ENCODE measurements at regions not wholly inside any gene's neighbourhood (a gene's known extent, or its start where the extent isn't known, plus 50 kb on each side); places are given as distances from the start of the nearest gene placed in this dataset.
A peak's percentile ranks its signal among the peaks of the same experiment; 100 is the strongest.
"Not testable (repeated sequence)": the region's sequence is repeated elsewhere in the genome, so short reads cannot be mapped to it uniquely, and the experiment has no call there.

- Mint-ChIP-seq H3K4me1 (ENCODE audit: low read depth) (peaks cover 70% of the 10 kb centered on the region), H3K4me3 (no peak overlapping the region), H3K36me3 (peaks cover 6% of the 10 kb centered on the region), H3K9me3 (ENCODE audit: low read depth) (no peaks in the 10 kb centered on the region), H3K27ac (peak overlapping the region; percentile 99), H3K27me3 (no peaks in the 10 kb centered on the region)
Observed at GRCh38 chr14:89509891-89510290, 92.9 kb upstream of the FOXN3 start.

GRCh38 chr14:89508863-89509262, 91.8 kb upstream of the FOXN3 start:
- Mint-ChIP-seq H3K9me3 (ENCODE audit: low read depth) (no peaks in the 10 kb centered on the region), H3K4me1 (ENCODE audit: low read depth) (peaks cover 71% of the 10 kb centered on the region), H3K4me3 (no peak overlapping the region), H3K27ac (peak overlapping the region; percentile 99), H3K36me3 (peaks cover 7% of the 10 kb centered on the region), H3K27me3 (no peaks in the 10 kb centered on the region)

GRCh38 chr14:89507926-89508460, 91.0 kb upstream of the FOXN3 start:
- peaks cover 74% of the 10 kb centered on the region for H3K4me1 Mint-ChIP-seq (ENCODE audit: low read depth)
- no peaks in the 10 kb centered on the region for H3K27me3 Mint-ChIP-seq
- no peaks in the 10 kb centered on the region for H3K9me3 Mint-ChIP-seq (ENCODE audit: low read depth)
- H3K27ac Mint-ChIP-seq, result peak overlapping the region; percentile 36
- no peak overlapping the region for H3K4me3 Mint-ChIP-seq
- H3K36me3 Mint-ChIP-seq, result peaks cover 7% of the 10 kb centered on the region

- H3K4me1 Mint-ChIP-seq (ENCODE audit: low read depth), result peaks cover 76% of the 10 kb centered on the region
- peaks cover 8% of the 10 kb centered on the region for H3K36me3 Mint-ChIP-seq
- H3K9me3 Mint-ChIP-seq (ENCODE audit: low read depth), result no peaks in the 10 kb centered on the region
- H3K4me3 Mint-ChIP-seq, result peak overlapping the region; percentile 17
- no peaks in the 10 kb centered on the region for H3K27me3 Mint-ChIP-seq
- H3K27ac Mint-ChIP-seq, result peak overlapping the region; percentile 36
Observed at GRCh38 chr14:89507521-89507920, 90.5 kb upstream of the FOXN3 start.

GRCh38 chr14:89506891-89507452, 89.9 kb upstream of the FOXN3 start:
- H3K27me3 Mint-ChIP-seq; H3K4me3 Mint-ChIP-seq; H3K36me3 Mint-ChIP-seq; H3K9me3 Mint-ChIP-seq (ENCODE audit: low read depth): not testable (repeated sequence)
- Mint-ChIP-seq H3K27ac (peak overlapping the region; percentile 28), H3K4me1 (ENCODE audit: low read depth) (peaks cover 71% of the 10 kb centered on the region)

GRCh38 chr14:89504602-89505313, 87.7 kb upstream of the FOXN3 start:
- Mint-ChIP-seq H3K36me3 (peaks cover 11% of the 10 kb centered on the region), H3K27ac (no peak overlapping the region), H3K9me3 (ENCODE audit: low read depth) (no peaks in the 10 kb centered on the region), H3K4me3 (no peak overlapping the region), H3K4me1 (ENCODE audit: low read depth) (peaks cover 51% of the 10 kb centered on the region), H3K27me3 (no peaks in the 10 kb centered on the region)

- Mint-ChIP-seq H3K9me3 (ENCODE audit: low read depth) (no peaks in the 10 kb centered on the region), H3K4me3 (no peak overlapping the region), H3K27me3 (no peaks in the 10 kb centered on the region), H3K27ac (no peak overlapping the region), H3K36me3 (peaks cover 11% of the 10 kb centered on the region), H3K4me1 (ENCODE audit: low read depth) (peaks cover 47% of the 10 kb centered on the region)
Observed at GRCh38 chr14:89504091-89504490, 87.1 kb upstream of the FOXN3 start.

GRCh38 chr14:89503431-89503996, 86.5 kb upstream of the FOXN3 start:
- Mint-ChIP-seq H3K4me3 (no peak overlapping the region), H3K36me3 (peaks cover 11% of the 10 kb centered on the region), H3K27me3 (no peaks in the 10 kb centered on the region), H3K4me1 (ENCODE audit: low read depth) (peaks cover 41% of the 10 kb centered on the region), H3K9me3 (ENCODE audit: low read depth) (no peaks in the 10 kb centered on the region), H3K27ac (no peak overlapping the region)

GRCh38 chr14:89502966-89503365, 85.9 kb upstream of the FOXN3 start:
- Mint-ChIP-seq H3K4me3 (no peak overlapping the region), H3K4me1 (ENCODE audit: low read depth) (peaks cover 36% of the 10 kb centered on the region), H3K9me3 (ENCODE audit: low read depth) (no peaks in the 10 kb centered on the region), H3K36me3 (peaks cover 11% of the 10 kb centered on the region), H3K27ac (no peak overlapping the region), H3K27me3 (no peaks in the 10 kb centered on the region)

GRCh38 chr14:89501381-89501780, 84.3 kb upstream of the FOXN3 start:
- Mint-ChIP-seq H3K27me3 (no peaks in the 10 kb centered on the region), H3K36me3 (peaks cover 11% of the 10 kb centered on the region), H3K4me3 (no peak overlapping the region), H3K9me3 (ENCODE audit: low read depth) (no peaks in the 10 kb centered on the region), H3K4me1 (ENCODE audit: low read depth) (peaks cover 28% of the 10 kb centered on the region), H3K27ac (no peak overlapping the region)

- H3K4me3 Mint-ChIP-seq, result no peak overlapping the region
- no peaks in the 10 kb centered on the region for H3K9me3 Mint-ChIP-seq (ENCODE audit: low read depth)
- peaks cover 11% of the 10 kb centered on the region for H3K36me3 Mint-ChIP-seq
- H3K27ac Mint-ChIP-seq, result no peak overlapping the region
- no peaks in the 10 kb centered on the region for H3K27me3 Mint-ChIP-seq
- peaks cover 32% of the 10 kb centered on the region for H3K4me1 Mint-ChIP-seq (ENCODE audit: low read depth)
Observed at GRCh38 chr14:89500303-89500702, 83.3 kb upstream of the FOXN3 start.

GRCh38 chr14:89498878-89499277, 81.8 kb upstream of the FOXN3 start:
- H3K27me3 Mint-ChIP-seq, result no peaks in the 10 kb centered on the region
- H3K4me1 Mint-ChIP-seq (ENCODE audit: low read depth), result peaks cover 34% of the 10 kb centered on the region
- no peaks in the 10 kb centered on the region for H3K9me3 Mint-ChIP-seq (ENCODE audit: low read depth)
- no peak overlapping the region for H3K27ac Mint-ChIP-seq
- H3K36me3 Mint-ChIP-seq, result peaks cover 10% of the 10 kb centered on the region
- H3K4me3 Mint-ChIP-seq, result no peak overlapping the region

- Mint-ChIP-seq H3K27ac (no peak overlapping the region), H3K36me3 (peaks cover 7% of the 10 kb centered on the region), H3K4me1 (ENCODE audit: low read depth) (peaks cover 36% of the 10 kb centered on the region), H3K4me3 (no peak overlapping the region), H3K27me3 (no peaks in the 10 kb centered on the region), H3K9me3 (ENCODE audit: low read depth) (no peaks in the 10 kb centered on the region)
Observed at GRCh38 chr14:89495718-89496117, 78.7 kb upstream of the FOXN3 start.

GRCh38 chr14:89493877-89494634, 77.0 kb upstream of the FOXN3 start:
- H3K4me3 Mint-ChIP-seq, result no peak overlapping the region
- no peak overlapping the region for H3K27ac Mint-ChIP-seq

GRCh38 chr14:89493406-89493805, 76.4 kb upstream of the FOXN3 start:
- Mint-ChIP-seq H3K4me1 (ENCODE audit: low read depth) (peaks cover 39% of the 10 kb centered on the region), H3K9me3 (ENCODE audit: low read depth) (no peaks in the 10 kb centered on the region), H3K4me3 (no peak overlapping the region), H3K36me3 (peaks cover 5% of the 10 kb centered on the region), H3K27ac (no peak overlapping the region), H3K27me3 (no peaks in the 10 kb centered on the region)

More at GRCh38 chr14:89493877-89494634, 77.0 kb upstream of the FOXN3 start:
- H3K36me3 Mint-ChIP-seq, result peaks cover 5% of the 10 kb centered on the region
- H3K9me3 Mint-ChIP-seq (ENCODE audit: low read depth), result no peaks in the 10 kb centered on the region
- no peaks in the 10 kb centered on the region for H3K27me3 Mint-ChIP-seq
- peaks cover 37% of the 10 kb centered on the region for H3K4me1 Mint-ChIP-seq (ENCODE audit: low read depth)
